SK-N-SH (cell line): ENCODE measurements at regions not wholly inside any gene's neighbourhood (a gene's known extent, or its start where the extent isn't known, plus 50 kb on each side); places are given as distances from the start of the nearest gene placed in this dataset.

Experiments used
- CTCF ChIA-PET: fragments of 300-600, 350-600 bp; formaldehyde crosslinking; extraction: SDS; loops from one replicate; lab custom pipeline; 2021; lab: Yijun Ruan, JAX
- POLR2A ChIA-PET: fragments of 350-600 bp; sonication (Branson Sonifier 250); formaldehyde crosslinking; extraction: SDS; loops from one replicate; lab custom pipeline; 2020; ENCODE audit warnings: antibody characterized with exemption, inconsistent platforms; lab: Yijun Ruan, JAX
- DNase-seq: peaks from one replicate; pipeline ENCODE4 v3.0.0; 2012
- H2AFZ ChIP-seq: fragments of 200-600 bp; sonication (generic); 2 replicates; pipeline ENCODE4 v1.8.1; 2016; ENCODE audit warnings: antibody characterized with exemption, mild to moderate bottlenecking, low read depth
- H3F3A ChIP-seq: fragments of 200-600 bp; sonication (generic); replicated peaks from 2 replicates; pipeline ENCODE3; 2016; ENCODE audit warnings: antibody characterized with exemption, mild to moderate bottlenecking; ENCODE audit not compliant: insufficient read depth
- H3K27ac ChIP-seq, 2 experiments: fragments of 200-500 bp in 1 of 2; fragments of 200-600 bp in 1 of 2; sonication (Bioruptor generic) in 1 of 2; sonication (generic), shearing (Covaris generic) in 1 of 2; 2 replicates each; pipeline versions ENCODE4 v1.5.1 to v1.6.1; 2014 to 2016; ENCODE audit warnings: low read depth in 2 of 2, inconsistent platforms in 1 of 2, low read length in 1 of 2, mild to moderate bottlenecking in 1 of 2, mixed read lengths in 1 of 2
- H3K27me3 ChIP-seq: fragments of 200-600 bp; sonication (generic), shearing (Covaris generic); 2 replicates; pipeline ENCODE4 v1.6.1; 2016; ENCODE audit warnings: mixed run types; ENCODE audit not compliant: insufficient read depth
- H3K36me3 ChIP-seq, 2 experiments: fragments of 200-500 bp in 1 of 2; fragments of 200-600 bp in 1 of 2; sonication (Bioruptor generic) in 1 of 2; sonication (generic) in 1 of 2; replicated peaks in 1 of 2; 2 replicates each; pipeline versions ENCODE3 to v1.5.1; 2014 to 2016; ENCODE audit warnings: low read length in 1 of 2, mild to moderate bottlenecking in 1 of 2; ENCODE audit not compliant: insufficient read depth in 2 of 2, control insufficient read depth in 1 of 2
- H3K4me1 ChIP-seq, 2 experiments: fragments of 200-500 bp in 1 of 2; fragments of 200-600 bp in 1 of 2; sonication (Bioruptor generic) in 1 of 2; sonication (generic), shearing (Covaris generic) in 1 of 2; 2 replicates each; pipeline versions ENCODE4 v1.5.1 to v1.6.1; 2014 to 2016; ENCODE audit warnings: low read depth in 1 of 2, low read length in 1 of 2, mixed run types in 1 of 2; ENCODE audit not compliant: insufficient read depth in 2 of 2, control insufficient read depth in 1 of 2
- H3K4me2 ChIP-seq: fragments of 200-600 bp; sonication (generic), shearing (Covaris generic); 2 replicates; pipeline ENCODE4 v1.6.1; 2017; ENCODE audit warnings: mixed run types
- H3K4me3 ChIP-seq, 2 experiments: fragments of 200-500 bp in 1 of 2; fragments of 200-600 bp in 1 of 2; sonication (Bioruptor generic) in 1 of 2; sonication (generic), shearing (Covaris generic) in 1 of 2; 2 replicates each; pipeline versions ENCODE4 v1.5.1 to v1.8.1; 2014 to 2016; ENCODE audit warnings: low read depth in 2 of 2, inconsistent platforms in 1 of 2, low read length in 1 of 2, mild to moderate bottlenecking in 1 of 2, mixed read lengths in 1 of 2, moderate library complexity in 1 of 2
- H3K79me2 ChIP-seq: fragments of 200-600 bp; sonication (generic); 2 replicates; pipeline ENCODE4 v1.8.1; 2017; ENCODE audit warnings: mild to moderate bottlenecking; ENCODE audit not compliant: insufficient read depth
- H3K9ac ChIP-seq: fragments of 200-600 bp; sonication (generic); 2 replicates; pipeline ENCODE4 v1.6.1; 2017; ENCODE audit warnings: mixed run types
- H3K9me2 ChIP-seq: fragments of 200-600 bp; sonication (generic); 2 replicates; pipeline ENCODE4 v1.6.1; 2017; ENCODE audit warnings: mixed run types
- H3K9me3 ChIP-seq: fragments of 200-600 bp; sonication (generic); 2 replicates; pipeline ENCODE4 v1.6.1; 2017; ENCODE audit warnings: mixed run types, mild to moderate bottlenecking, moderate library complexity
- H4K20me1 ChIP-seq: fragments of 200-600 bp; sonication (generic); 2 replicates; pipeline ENCODE4 v1.6.1; 2017; ENCODE audit warnings: mild to moderate bottlenecking, mixed run types; ENCODE audit not compliant: insufficient read depth
- CHD2 ChIP-seq: fragments of 150-350 bp; IDR thresholded peaks from 2 replicates; pipeline ENCODE4 v1.6.1; 2018; ENCODE audit warnings: low read length; ENCODE audit not compliant: partially characterized antibody
- EP300 ChIP-seq, 2 experiments: IDR thresholded peaks; 2 replicates each; pipeline versions ENCODE4 v1.4.0 to v1.6.1; 2012; ENCODE audit warnings: borderline replicate concordance in 1 of 2, low read depth in 1 of 2, low read length in 1 of 2
- FOSL2 ChIP-seq: IDR thresholded peaks from 2 replicates; pipeline ENCODE4 v1.4.0; 2012; ENCODE audit warnings: low read depth, mild to moderate bottlenecking, moderate library complexity, borderline replicate concordance
- FOXJ3 ChIP-seq: sonication (generic); formaldehyde crosslinking; IDR thresholded peaks from 2 replicates; pipeline ENCODE4 v1.5.1; 2020; ENCODE audit warnings: mild to moderate bottlenecking, missing genetic modification reagents
- GABPA ChIP-seq: IDR thresholded peaks from 2 replicates; pipeline ENCODE4 v1.4.0; 2012; ENCODE audit warnings: low read depth, mild to moderate bottlenecking
- GATA2 ChIP-seq: sonication (generic); formaldehyde crosslinking; IDR thresholded peaks from 2 replicates; pipeline ENCODE4 v1.5.0; 2020; ENCODE audit warnings: mild to moderate bottlenecking, missing genetic modification reagents
- MXI1 ChIP-seq: IDR thresholded peaks from 2 replicates; pipeline ENCODE4 v1.6.1; 2012; ENCODE audit warnings: mild to moderate bottlenecking, low read depth, low read length, improper control_type of control experiment
- NRF1 ChIP-seq: IDR thresholded peaks from 2 replicates; pipeline ENCODE4 v1.6.1; 2012; ENCODE audit warnings: low read depth, mild to moderate bottlenecking, low read length
- POLR2AphosphoS5 ChIP-seq: IDR thresholded peaks from 2 replicates; pipeline ENCODE4 v1.6.1; 2012; ENCODE audit warnings: low read depth, low read length
- RAD21 ChIP-seq: IDR thresholded peaks from 2 replicates; pipeline ENCODE4 v1.6.1; 2012; ENCODE audit warnings: mild to moderate bottlenecking, low read length
- RFX5 ChIP-seq: IDR thresholded peaks from 2 replicates; pipeline ENCODE4 v1.6.1; 2012; ENCODE audit warnings: mild to moderate bottlenecking, improper control_type of control experiment, low read length
- SMC3 ChIP-seq: IDR thresholded peaks from 2 replicates; pipeline ENCODE4 v1.6.1; 2012; ENCODE audit warnings: low read depth, low read length, improper control_type of control experiment
- TAF1 ChIP-seq: IDR thresholded peaks from 2 replicates; pipeline ENCODE4 v1.6.1; 2012; ENCODE audit warnings: low read depth, mild to moderate bottlenecking, low read length, moderate library complexity, borderline replicate concordance
- TEAD4 ChIP-seq: IDR thresholded peaks from 2 replicates; pipeline ENCODE4 v1.4.0; 2012; ENCODE audit warnings: mild to moderate bottlenecking, borderline replicate concordance; ENCODE audit not compliant: insufficient read depth
- USF1 ChIP-seq: IDR thresholded peaks from 2 replicates; pipeline ENCODE4 v1.4.0; 2012; ENCODE audit warnings: low read depth, borderline replicate concordance
- USF2 ChIP-seq: fragments of 150-350 bp; IDR thresholded peaks from 2 replicates; pipeline ENCODE4 v1.6.1; 2017; ENCODE audit warnings: antibody characterized with exemption, low read length, low read depth, borderline replicate concordance
- YY1 ChIP-seq: IDR thresholded peaks from 2 replicates; pipeline ENCODE4 v1.4.0; 2012; ENCODE audit warnings: low read depth, mild to moderate bottlenecking
- WGBS: methylation state at CpG from one replicate; pipeline ENCODE4 v1.1.6; 2017; ENCODE audit warnings: low lambda C conversion rate; 5-methylcytosine and 5-hydroxymethylcytosine counted together
- TF ChIP-seq, protein P1 (sequence below): fragments of 150-350 bp; IDR thresholded peaks from 2 replicates; pipeline ENCODE4 v1.6.1; 2016; ENCODE audit warnings: mild to moderate bottlenecking, low read depth, low read length
- TF ChIP-seq, protein P2 (sequence below): IDR thresholded peaks from 2 replicates; pipeline ENCODE4 v1.4.0; 2012; ENCODE audit warnings: low read depth, borderline replicate concordance
- TF ChIP-seq, protein P3 (sequence below): IDR thresholded peaks from 2 replicates; pipeline ENCODE4 v1.4.0; 2012; ENCODE audit warnings: low read depth

DNA sequence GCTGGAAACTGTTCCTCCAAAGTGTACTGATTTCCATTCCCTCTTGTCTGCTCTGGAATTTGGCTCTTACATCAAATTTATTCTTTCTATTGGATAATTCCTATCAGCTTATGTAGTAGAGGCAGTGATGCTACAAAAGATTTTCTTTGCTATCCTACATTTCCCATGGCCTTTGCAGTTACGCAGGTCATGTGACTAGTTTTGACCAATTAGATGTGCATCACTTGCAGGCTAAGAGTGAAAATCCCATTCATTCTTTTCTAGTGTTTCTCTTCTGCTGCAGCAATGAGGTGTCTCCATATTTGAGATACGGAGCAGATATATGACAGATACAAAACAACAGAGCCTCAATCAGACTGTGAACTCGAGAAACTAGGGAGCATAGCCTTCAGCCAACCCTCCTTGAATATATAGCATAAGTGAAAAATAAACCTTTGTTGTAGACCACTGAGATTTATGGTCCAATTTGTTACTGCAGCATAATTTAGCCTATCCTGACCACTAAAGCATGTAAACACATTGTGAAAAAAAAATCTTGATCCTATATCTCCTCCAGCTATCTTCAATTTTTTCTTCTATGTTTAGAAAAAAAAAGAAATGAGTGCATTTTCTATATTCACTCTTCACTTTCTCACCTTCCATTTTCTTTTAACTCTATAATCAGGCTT lies 102.0 kb downstream of the HNMT start:
- H3K4me3 ChIP-seq = no peak overlapping the region
- peaks cover 9% of the 10 kb centered on the region; the same call in 1 of the 2 replicates for H3K27me3 ChIP-seq
- H3K9me2 ChIP-seq = no peaks in the 10 kb centered on the region
- no peak overlapping the region for H3K9ac ChIP-seq
- ChIA-PET POLR2A (no interaction called here), CTCF (interaction anchor here (0.7 kb wide), 1 partner anchor 13 kb away, joined by 4 read pairs; no protein-coding TSS in a partner anchor)
- no peak overlapping the region for H3K27ac ChIP-seq
- H4K20me1 ChIP-seq = no peaks in the 10 kb centered on the region
- H2AFZ ChIP-seq = no peak overlapping the region
- TF ChIP-seq TAF1 = no peak
- no peak for TF ChIP-seq SMC3
- no peak for TF ChIP-seq GATA2 (CRISPR knock-in tag)
- no peak for TF ChIP-seq RFX5
- no peak for TF ChIP-seq MXI1
- TF ChIP-seq CHD2 = no peak
- TF ChIP-seq, protein P1, sequence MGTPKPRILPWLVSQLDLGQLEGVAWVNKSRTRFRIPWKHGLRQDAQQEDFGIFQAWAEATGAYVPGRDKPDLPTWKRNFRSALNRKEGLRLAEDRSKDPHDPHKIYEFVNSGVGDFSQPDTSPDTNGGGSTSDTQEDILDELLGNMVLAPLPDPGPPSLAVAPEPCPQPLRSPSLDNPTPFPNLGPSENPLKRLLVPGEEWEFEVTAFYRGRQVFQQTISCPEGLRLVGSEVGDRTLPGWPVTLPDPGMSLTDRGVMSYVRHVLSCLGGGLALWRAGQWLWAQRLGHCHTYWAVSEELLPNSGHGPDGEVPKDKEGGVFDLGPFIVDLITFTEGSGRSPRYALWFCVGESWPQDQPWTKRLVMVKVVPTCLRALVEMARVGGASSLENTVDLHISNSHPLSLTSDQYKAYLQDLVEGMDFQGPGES = no peak
- TF ChIP-seq USF1 = no peak
- no peak for TF ChIP-seq GABPA
- no peak for TF ChIP-seq RAD21
- TF ChIP-seq, protein P2, sequence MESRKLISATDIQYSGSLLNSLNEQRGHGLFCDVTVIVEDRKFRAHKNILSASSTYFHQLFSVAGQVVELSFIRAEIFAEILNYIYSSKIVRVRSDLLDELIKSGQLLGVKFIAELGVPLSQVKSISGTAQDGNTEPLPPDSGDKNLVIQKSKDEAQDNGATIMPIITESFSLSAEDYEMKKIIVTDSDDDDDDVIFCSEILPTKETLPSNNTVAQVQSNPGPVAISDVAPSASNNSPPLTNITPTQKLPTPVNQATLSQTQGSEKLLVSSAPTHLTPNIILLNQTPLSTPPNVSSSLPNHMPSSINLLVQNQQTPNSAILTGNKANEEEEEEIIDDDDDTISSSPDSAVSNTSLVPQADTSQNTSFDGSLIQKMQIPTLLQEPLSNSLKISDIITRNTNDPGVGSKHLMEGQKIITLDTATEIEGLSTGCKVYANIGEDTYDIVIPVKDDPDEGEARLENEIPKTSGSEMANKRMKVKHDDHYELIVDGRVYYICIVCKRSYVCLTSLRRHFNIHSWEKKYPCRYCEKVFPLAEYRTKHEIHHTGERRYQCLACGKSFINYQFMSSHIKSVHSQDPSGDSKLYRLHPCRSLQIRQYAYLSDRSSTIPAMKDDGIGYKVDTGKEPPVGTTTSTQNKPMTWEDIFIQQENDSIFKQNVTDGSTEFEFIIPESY = no peak
- no peak for TF ChIP-seq TEAD4
- H3F3A ChIP-seq = no peaks in the 10 kb centered on the region
- 73% methylated on average over 3 of the region's 3 CpGs for WGBS
- H3K79me2 ChIP-seq = no peaks in the 10 kb centered on the region
- DNase-seq = no peak
- H3K36me3 ChIP-seq = no peaks in the 10 kb centered on the region
- H3K9me3 ChIP-seq = no peaks in the 10 kb centered on the region
- H3K4me2 ChIP-seq = no peak overlapping the region
- no peaks in the 10 kb centered on the region for H3K4me1 ChIP-seq

DNA sequence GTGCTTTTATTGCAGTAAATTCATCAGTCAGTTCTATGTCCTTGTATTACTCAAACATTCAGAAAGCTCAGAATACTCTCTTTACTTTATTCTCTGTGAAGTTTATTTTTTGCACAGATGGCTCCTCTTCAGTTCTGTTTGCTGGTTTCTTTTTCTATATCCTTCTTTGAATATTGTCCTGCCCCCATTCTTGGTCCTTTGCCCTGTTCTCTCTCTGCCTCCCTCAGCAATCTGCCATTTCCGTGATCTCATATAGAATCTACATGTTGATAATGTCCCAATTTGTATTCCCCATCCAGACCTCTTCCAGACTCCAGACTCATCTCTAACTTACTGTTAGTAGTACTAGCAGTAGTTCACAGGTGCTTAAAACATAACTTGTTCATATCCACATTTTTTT lies 102.6 kb downstream of the HNMT start:
- H3F3A ChIP-seq = no peaks in the 10 kb centered on the region
- no peaks in the 10 kb centered on the region for H3K9me3 ChIP-seq
- no peaks in the 10 kb centered on the region for H3K79me2 ChIP-seq
- ChIA-PET POLR2A (no interaction called here), CTCF (no interaction called here)
- WGBS = 89% methylated on average over 1 of the region's 1 CpG
- no peak for TF ChIP-seq USF2
- TF ChIP-seq CHD2 = no peak
- TF ChIP-seq, protein P3, sequence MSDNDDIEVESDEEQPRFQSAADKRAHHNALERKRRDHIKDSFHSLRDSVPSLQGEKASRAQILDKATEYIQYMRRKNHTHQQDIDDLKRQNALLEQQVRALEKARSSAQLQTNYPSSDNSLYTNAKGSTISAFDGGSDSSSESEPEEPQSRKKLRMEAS = no peak
- TF ChIP-seq, protein P2 = no peak
- TF ChIP-seq POLR2AphosphoS5 = no peak
- no peak for TF ChIP-seq FOXJ3 (CRISPR knock-in tag)
- TF ChIP-seq FOSL2 = no peak
- no peak for TF ChIP-seq EP300 (IDR thresholded peaks at IDR 0.05; ENCODE audit: borderline replicate concordance in 1 of 2, low read depth in 1 of 2, low read length in 1 of 2)
- no peak for TF ChIP-seq YY1
- TF ChIP-seq NRF1 = no peak
- TF ChIP-seq SMC3 = no peak
- TF ChIP-seq RFX5 = no peak
- H3K9ac ChIP-seq = no peak overlapping the region
- no peak overlapping the region for H3K27ac ChIP-seq
- no peaks in the 10 kb centered on the region for H3K36me3 ChIP-seq
- no peaks in the 10 kb centered on the region for H3K4me1 ChIP-seq
- no peak overlapping the region for H2AFZ ChIP-seq
- H3K27me3 ChIP-seq = peaks cover 9% of the 10 kb centered on the region; the same call in 1 of the 2 replicates
- H3K4me3 ChIP-seq = no peak overlapping the region
- no peak overlapping the region for H3K4me2 ChIP-seq
- no peak for DNase-seq
- no peaks in the 10 kb centered on the region for H3K9me2 ChIP-seq
- no peaks in the 10 kb centered on the region for H4K20me1 ChIP-seq
